ENCODE measurements at regions not wholly inside any gene's neighbourhood (a gene's known extent, or its start where the extent isn't known, plus 50 kb on each side); places are given as distances from the start of the nearest gene placed in this dataset.

DNA sequence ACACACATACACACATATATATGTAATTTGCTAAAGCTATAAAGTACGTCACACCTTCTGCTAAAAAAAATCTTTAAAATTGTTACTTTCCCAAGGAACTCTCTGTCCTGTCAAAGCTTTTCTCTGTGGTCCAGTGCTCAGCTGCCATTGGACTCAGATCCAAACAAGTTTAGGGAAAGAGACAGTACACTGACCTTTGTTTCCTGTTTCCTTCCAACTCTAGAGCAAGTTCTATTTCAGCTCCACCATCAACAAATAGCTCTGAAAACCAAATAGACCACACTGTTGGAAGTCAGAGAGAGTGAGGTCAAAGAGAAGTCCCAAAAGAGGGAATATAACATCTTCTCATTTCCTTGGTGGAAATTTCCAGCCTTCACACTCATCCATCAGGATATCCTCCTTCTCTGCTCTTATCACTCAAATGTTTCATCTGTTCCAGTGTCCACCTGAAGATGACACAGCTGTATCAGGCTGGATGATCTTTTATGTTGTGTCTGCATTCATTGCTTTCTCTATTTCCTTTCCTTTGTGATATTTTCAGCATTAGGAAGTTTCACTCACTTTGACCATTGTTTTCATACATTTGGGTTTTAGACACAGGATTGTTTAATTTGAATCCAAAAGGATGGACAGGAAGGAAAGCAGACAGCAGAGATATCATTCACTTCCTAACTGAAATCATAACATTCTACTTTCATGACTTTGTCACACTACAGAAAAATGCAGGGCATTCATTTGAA, 192.3 kb upstream of the NT5C1B start:
- Histone ChIP-seq H3K4me3 (ENCODE audit: low read depth, low read length) (no peak overlapping the region), H3K36me3 (ENCODE audit: control insufficient read depth in 2 of 2, insufficient read depth in 1 of 2, low read length in 2 of 2) (no peaks in the 10 kb centered on the region), H3K27ac (ENCODE audit: extremely low read depth, low read depth, low read length) (no peak overlapping the region), H3K9me3 (ENCODE audit: control insufficient read depth, insufficient read depth, low read depth, low read length) (no peaks in the 10 kb centered on the region), H3K4me1 (ENCODE audit: control insufficient read depth, insufficient read depth, low read length) (peaks cover 14% of the 10 kb centered on the region; the same call in 1 of the 2 replicates)
- CTCF ChIA-PET: interaction anchor here (0.5 kb wide), 1 partner anchor 1853 kb away, joined by 3 read pairs; no protein-coding TSS in a partner anchor
- POLR2A ChIA-PET: no interaction called here
- TF ChIP-seq GLIS2 (tag by site-specific recombination; IDR thresholded peaks at IDR 0.05) (no peak), ZNF610 (tag by site-specific recombination; IDR thresholded peaks at IDR 0.05; ENCODE audit: borderline replicate concordance) (no peak), ZNF837 (tag by site-specific recombination; IDR thresholded peaks at IDR 0.05) (no peak), ZNF658 (tag by site-specific recombination; IDR thresholded peaks at IDR 0.05) (no peak), KLF10 (tag by site-specific recombination; IDR thresholded peaks at IDR 0.05) (no peak), ZNF140 (tag by site-specific recombination; IDR thresholded peaks at IDR 0.05) (no peak), ZNF433 (tag by site-specific recombination; IDR thresholded peaks at IDR 0.05; ENCODE audit: low read depth) (no peak), ZSCAN23 (tag by site-specific recombination; IDR thresholded peaks at IDR 0.05) (no peak)
- TF ChIP-seq, protein P1, sequence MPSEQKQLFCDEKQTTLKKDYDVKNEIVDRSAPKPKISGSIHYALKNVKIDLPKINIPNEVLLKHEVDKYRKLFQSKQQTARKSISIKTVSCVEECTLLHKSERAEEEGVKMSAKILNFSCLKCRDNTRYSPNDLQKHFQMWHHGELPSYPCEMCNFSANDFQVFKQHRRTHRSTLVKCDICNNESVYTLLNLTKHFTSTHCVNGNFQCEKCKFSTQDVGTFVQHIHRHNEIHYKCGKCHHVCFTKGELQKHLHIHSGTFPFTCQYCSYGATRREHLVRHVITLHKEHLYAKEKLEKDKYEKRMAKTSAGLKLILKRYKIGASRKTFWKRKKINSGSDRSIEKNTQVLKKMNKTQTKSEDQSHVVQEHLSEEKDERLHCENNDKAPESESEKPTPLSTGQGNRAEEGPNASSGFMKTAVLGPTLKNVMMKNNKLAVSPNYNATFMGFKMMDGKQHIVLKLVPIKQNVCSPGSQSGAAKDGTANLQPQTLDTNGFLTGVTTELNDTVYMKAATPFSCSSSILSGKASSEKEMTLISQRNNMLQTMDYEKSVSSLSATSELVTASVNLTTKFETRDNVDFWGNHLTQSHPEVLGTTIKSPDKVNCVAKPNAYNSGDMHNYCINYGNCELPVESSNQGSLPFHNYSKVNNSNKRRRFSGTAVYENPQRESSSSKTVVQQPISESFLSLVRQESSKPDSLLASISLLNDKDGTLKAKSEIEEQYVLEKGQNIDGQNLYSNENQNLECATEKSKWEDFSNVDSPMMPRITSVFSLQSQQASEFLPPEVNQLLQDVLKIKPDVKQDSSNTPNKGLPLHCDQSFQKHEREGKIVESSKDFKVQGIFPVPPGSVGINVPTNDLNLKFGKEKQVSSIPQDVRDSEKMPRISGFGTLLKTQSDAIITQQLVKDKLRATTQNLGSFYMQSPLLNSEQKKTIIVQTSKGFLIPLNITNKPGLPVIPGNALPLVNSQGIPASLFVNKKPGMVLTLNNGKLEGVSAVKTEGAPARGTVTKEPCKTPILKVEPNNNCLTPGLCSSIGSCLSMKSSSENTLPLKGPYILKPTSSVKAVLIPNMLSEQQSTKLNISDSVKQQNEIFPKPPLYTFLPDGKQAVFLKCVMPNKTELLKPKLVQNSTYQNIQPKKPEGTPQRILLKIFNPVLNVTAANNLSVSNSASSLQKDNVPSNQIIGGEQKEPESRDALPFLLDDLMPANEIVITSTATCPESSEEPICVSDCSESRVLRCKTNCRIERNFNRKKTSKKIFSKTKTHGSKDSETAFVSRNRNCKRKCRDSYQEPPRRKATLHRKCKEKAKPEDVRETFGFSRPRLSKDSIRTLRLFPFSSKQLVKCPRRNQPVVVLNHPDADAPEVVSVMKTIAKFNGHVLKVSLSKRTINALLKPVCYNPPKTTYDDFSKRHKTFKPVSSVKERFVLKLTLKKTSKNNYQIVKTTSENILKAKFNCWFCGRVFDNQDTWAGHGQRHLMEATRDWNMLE (tag by site-specific recombination; conservative IDR thresholded peaks at IDR 0.05; ENCODE audit: low read depth): no peak

DNA sequence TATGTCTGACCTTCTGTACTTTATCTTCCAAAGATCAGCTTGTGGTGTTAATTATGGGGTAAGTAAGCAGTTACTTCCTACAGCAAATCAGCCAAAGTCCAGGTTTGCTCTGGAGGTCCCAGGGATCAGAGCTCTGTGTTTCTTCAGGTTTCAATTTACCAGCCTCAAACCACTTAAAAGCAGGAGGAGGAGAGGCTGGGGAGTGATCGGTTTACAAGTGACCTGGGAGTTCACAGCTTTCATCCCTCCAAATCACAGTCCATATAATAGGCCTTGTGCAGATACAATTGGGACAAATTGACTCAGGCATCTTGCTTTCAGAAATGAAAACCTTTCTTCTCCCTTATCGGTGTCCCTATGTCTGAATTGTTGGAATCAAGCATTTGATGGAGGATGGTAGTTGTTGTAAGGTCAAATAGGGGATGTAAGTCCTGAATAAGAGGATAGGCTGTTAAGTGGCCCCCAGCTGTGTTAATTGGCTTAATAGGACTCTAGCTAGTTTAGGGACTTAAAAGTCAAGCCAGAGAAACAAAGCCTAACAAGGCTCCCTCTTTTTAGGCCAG, 188.0 kb upstream of the NT5C1B start:
- Histone ChIP-seq H3K9me3 (ENCODE audit: control insufficient read depth, insufficient read depth, low read depth, low read length) (no peaks in the 10 kb centered on the region), H3K4me1 (ENCODE audit: control insufficient read depth, insufficient read depth, low read length) (peaks cover 18% of the 10 kb centered on the region; the same call in 1 of the 2 replicates), H3K4me3 (ENCODE audit: low read depth, low read length) (no peak overlapping the region), H3K36me3 (ENCODE audit: control insufficient read depth in 2 of 2, insufficient read depth in 1 of 2, low read length in 2 of 2) (no peaks in the 10 kb centered on the region), H3K27ac (ENCODE audit: extremely low read depth, low read depth, low read length) (peak overlapping the region; percentile 20; the same call in 1 of the 2 replicates)
- ChIA-PET CTCF (interaction anchor here (0.6 kb wide), 1 partner anchor 28 kb away, joined by 4 read pairs; no protein-coding TSS in a partner anchor), POLR2A (no interaction called here)
- TF ChIP-seq WT1 (tag by site-specific recombination; IDR thresholded peaks at IDR 0.05): peak; percentile 97
- no peak for TF ChIP-seq ZNF837 (tag by site-specific recombination; IDR thresholded peaks at IDR 0.05)
- TF ChIP-seq GLIS1 (tag by site-specific recombination; IDR thresholded peaks at IDR 0.05): peak; percentile 74
- no peak for TF ChIP-seq ZNF701 (tag by site-specific recombination; IDR thresholded peaks at IDR 0.05)
- TF ChIP-seq GLI4 (tag by site-specific recombination; IDR thresholded peaks at IDR 0.05): no peak
- peak; percentile 43; the same call in 1 of the 2 replicates for TF ChIP-seq ZBTB17 (tag by site-specific recombination; IDR thresholded peaks at IDR 0.05)
- peak; percentile 70; the same call in 1 of the 2 replicates for TF ChIP-seq GFI1B (tag by site-specific recombination; IDR thresholded peaks at IDR 0.05)
- no peak for TF ChIP-seq BCL11A (tag by site-specific recombination; IDR thresholded peaks at IDR 0.05; ENCODE audit: low read depth)
- peak; percentile 92 for TF ChIP-seq TRIM28 (IDR thresholded peaks at IDR 0.05; ENCODE audit: borderline replicate concordance, low read length)
- TF ChIP-seq ZNF548 (tag by site-specific recombination; IDR thresholded peaks at IDR 0.05): no peak
- TF ChIP-seq ZNF707 (tag by site-specific recombination; IDR thresholded peaks at IDR 0.05): no peak
- peak; percentile 87; the same call in 1 of the 2 replicates for TF ChIP-seq MZF1 (tag by site-specific recombination; IDR thresholded peaks at IDR 0.05; ENCODE audit: borderline replicate concordance)
- no peak for TF ChIP-seq ZNF426 (tag by site-specific recombination; IDR thresholded peaks at IDR 0.05)
- peak; percentile 47; the same call in 1 of the 2 replicates for TF ChIP-seq IKZF3 (tag by site-specific recombination; IDR thresholded peaks at IDR 0.05)
- no peak for TF ChIP-seq ZNF157 (tag by site-specific recombination; IDR thresholded peaks at IDR 0.05)
- TF ChIP-seq ZBTB8A (tag by site-specific recombination; IDR thresholded peaks at IDR 0.05): no peak
- TF ChIP-seq OSR2 (tag by site-specific recombination; IDR thresholded peaks at IDR 0.05): peak; percentile 74
- TF ChIP-seq FEZF1 (tag by site-specific recombination; IDR thresholded peaks at IDR 0.05): peak; percentile 40
- peak; percentile 98 for TF ChIP-seq SP7 (tag by site-specific recombination; IDR thresholded peaks at IDR 0.05)
- TF ChIP-seq, protein P2, sequence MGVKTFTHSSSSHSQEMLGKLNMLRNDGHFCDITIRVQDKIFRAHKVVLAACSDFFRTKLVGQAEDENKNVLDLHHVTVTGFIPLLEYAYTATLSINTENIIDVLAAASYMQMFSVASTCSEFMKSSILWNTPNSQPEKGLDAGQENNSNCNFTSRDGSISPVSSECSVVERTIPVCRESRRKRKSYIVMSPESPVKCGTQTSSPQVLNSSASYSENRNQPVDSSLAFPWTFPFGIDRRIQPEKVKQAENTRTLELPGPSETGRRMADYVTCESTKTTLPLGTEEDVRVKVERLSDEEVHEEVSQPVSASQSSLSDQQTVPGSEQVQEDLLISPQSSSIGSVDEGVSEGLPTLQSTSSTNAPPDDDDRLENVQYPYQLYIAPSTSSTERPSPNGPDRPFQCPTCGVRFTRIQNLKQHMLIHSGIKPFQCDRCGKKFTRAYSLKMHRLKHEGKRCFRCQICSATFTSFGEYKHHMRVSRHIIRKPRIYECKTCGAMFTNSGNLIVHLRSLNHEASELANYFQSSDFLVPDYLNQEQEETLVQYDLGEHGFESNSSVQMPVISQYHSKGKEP (tag by site-specific recombination; IDR thresholded peaks at IDR 0.05): no peak
- TF ChIP-seq ZSCAN16 (tag by site-specific recombination; IDR thresholded peaks at IDR 0.05): peak; percentile 57; the same call in 1 of the 2 replicates
- no peak for TF ChIP-seq MYNN (tag by site-specific recombination; IDR thresholded peaks at IDR 0.05; ENCODE audit: borderline replicate concordance)

Measured in HEK293 (cell line).